GM23338 (cell line): ENCODE measurements at regions not wholly inside any gene's neighbourhood (a gene's known extent, or its start where the extent isn't known, plus 50 kb on each side); places are given as distances from the start of the nearest gene placed in this dataset.

Experiments used
- ATAC-seq: fragments of 200-7000 bp; cut with Tn5 transposase; 3 replicates; pipeline ENCODE4 v1.9.1; 2020
- DNase-seq: peaks from one replicate; pipeline ENCODE4 v3.0.0-alpha.2; 2015; ENCODE audit warnings: low spot score
- H2AFZ ChIP-seq: fragments of 200-600 bp; sonication (generic); 2 replicates; pipeline ENCODE4 v1.8.0; 2016; ENCODE audit warnings: antibody characterized with exemption, mild to moderate bottlenecking, moderate library complexity
- H3F3A ChIP-seq: fragments of 200-600 bp; sonication (generic); replicated peaks from 2 replicates; pipeline ENCODE4 v1.8.0; 2017; ENCODE audit warnings: antibody characterized with exemption, mixed run types, low read depth
- H3K27ac ChIP-seq: fragments of 200-600 bp; sonication (generic); 2 replicates; pipeline ENCODE4 v1.6.1; 2016; ENCODE audit warnings: low read depth
- H3K27me3 ChIP-seq: fragments of 200-600 bp; sonication (generic); 2 replicates; pipeline ENCODE4 v1.8.0; 2016; ENCODE audit warnings: mild to moderate bottlenecking, mixed run types, moderate library complexity; ENCODE audit not compliant: insufficient read depth
- H3K36me3 ChIP-seq: fragments of 200-600 bp; sonication (generic); 2 replicates; pipeline ENCODE4 v1.8.0; 2016; ENCODE audit warnings: mild to moderate bottlenecking; ENCODE audit not compliant: insufficient read depth
- H3K4me1 ChIP-seq: fragments of 200-600 bp; sonication (generic); 2 replicates; pipeline ENCODE4 v1.8.0; 2016; ENCODE audit warnings: mild to moderate bottlenecking, moderate library complexity; ENCODE audit not compliant: insufficient read depth
- H3K4me2 ChIP-seq: fragments of 200-600 bp; sonication (generic); 2 replicates; pipeline ENCODE4 v1.7.1; 2017; ENCODE audit warnings: mixed run types
- H3K4me3 ChIP-seq: fragments of 200-600 bp; sonication (generic); 2 replicates; pipeline ENCODE4 v1.6.1; 2016; ENCODE audit warnings: mixed run types
- H3K79me2 ChIP-seq: fragments of 200-600 bp; sonication (generic); replicated peaks from 2 replicates; pipeline ENCODE4 v1.8.0; 2017; ENCODE audit warnings: mild to moderate bottlenecking; ENCODE audit not compliant: insufficient read depth
- H3K9me2 ChIP-seq: fragments of 200-600 bp; sonication (generic); 2 replicates; pipeline ENCODE4 v1.8.0; 2017; ENCODE audit not compliant: insufficient read depth
- H4K20me1 ChIP-seq: fragments of 200-600 bp; sonication (generic); replicated peaks from 2 replicates; pipeline ENCODE4 v1.8.0; 2017; ENCODE audit warnings: mild to moderate bottlenecking; ENCODE audit not compliant: insufficient read depth
- H3K27ac Mint-ChIP-seq: 2 replicates; pipeline ENCODE4 v1.8.0; 2020; ENCODE audit warnings: inconsistent platforms, mild to moderate bottlenecking, moderate library complexity, mixed read lengths
- H3K27me3 Mint-ChIP-seq: 3 replicates; pipeline ENCODE4 v1.8.0; 2022; ENCODE audit warnings: low read depth, mild to moderate bottlenecking, moderate library complexity, mixed read lengths, inconsistent platforms; ENCODE audit not compliant: insufficient read depth, poor library complexity
- H3K36me3 Mint-ChIP-seq: 3 replicates; pipeline ENCODE4 v1.8.0; 2021; ENCODE audit warnings: low read depth, mild to moderate bottlenecking, inconsistent platforms, moderate library complexity, mixed read lengths
- H3K4me1 Mint-ChIP-seq: 3 replicates; pipeline ENCODE4 v1.8.0; 2020; ENCODE audit warnings: mild to moderate bottlenecking, inconsistent platforms, mixed read lengths
- H3K4me3 Mint-ChIP-seq: 3 replicates; pipeline ENCODE4 v1.8.0; 2021; ENCODE audit warnings: moderate library complexity, mild to moderate bottlenecking, inconsistent platforms, mixed read lengths
- H3K9me3 Mint-ChIP-seq: 3 replicates; pipeline ENCODE4 v1.8.0; 2020; ENCODE audit warnings: moderate library complexity, mild to moderate bottlenecking, inconsistent platforms, mixed read lengths
- CTCF ChIP-seq, 2 experiments: fragments of 200-600 bp in 1 of 2; sonication (generic) in 1 of 2; conservative IDR thresholded peaks; 2 replicates each; pipeline versions ENCODE4 v1.5.1 to v1.6.1; 2016 to 2017; ENCODE audit warnings: antibody characterized with exemption in 2 of 2, low read depth in 2 of 2, mild to moderate bottlenecking in 2 of 2, moderate library complexity in 1 of 2
- ETS1 ChIP-seq: IDR thresholded peaks from 2 replicates; pipeline ENCODE4 v1.6.1; 2016; ENCODE audit warnings: antibody characterized with exemption
- EZH2phosphoT487 ChIP-seq: fragments of 200-600 bp; sonication (generic); IDR thresholded peaks from one replicate; pipeline ENCODE4 v1.8.1; 2018; ENCODE audit warnings: antibody characterized with exemption; ENCODE audit not compliant: unreplicated experiment
- JUNB ChIP-seq: IDR thresholded peaks from one replicate; pipeline ENCODE4 v1.6.1; 2016; ENCODE audit warnings: antibody characterized with exemption; ENCODE audit not compliant: unreplicated experiment
- POLR2AphosphoS5 ChIP-seq: IDR thresholded peaks from 2 replicates; pipeline ENCODE4 v1.6.1; 2016; ENCODE audit warnings: antibody characterized with exemption, low read depth
- ZNF114 ChIP-seq: fragments of 250-450 bp; sonication (Bioruptor Pico); IDR thresholded peaks from 2 replicates; pipeline ENCODE4 v1.5.0; 2020; ENCODE audit warnings: mild to moderate bottlenecking, moderate library complexity
- ZNF331 ChIP-seq: fragments of 250-450 bp; sonication (Bioruptor Pico); IDR thresholded peaks from 2 replicates; pipeline ENCODE4 v1.5.0; 2020; ENCODE audit warnings: low read depth, mild to moderate bottlenecking, moderate library complexity

- no peak for TF ChIP-seq ETS1
Measured at GRCh38 chr2:7450833-7451190, 533.6 kb downstream of the RNF144A start (continued).

- H3K36me3 Mint-ChIP-seq: no peaks in the 10 kb centered on the region
- H3K4me3 Mint-ChIP-seq: no peak overlapping the region
- peaks cover 3% of the 10 kb centered on the region; the same call in 1 of the 2 replicates for H3K9me2 ChIP-seq
- H3K4me2 ChIP-seq: no peak overlapping the region
- no peaks in the 10 kb centered on the region for H3K79me2 ChIP-seq
- TF ChIP-seq JUNB (no peak), CTCF (conservative IDR thresholded peaks at IDR 0.05; ENCODE audit: low read depth in 2 of 2) (no peak)
- no peaks in the 10 kb centered on the region for H3F3A ChIP-seq
- no peaks in the 10 kb centered on the region; the same call in 1 of the 3 replicates for H3K9me3 Mint-ChIP-seq
- DNase-seq: no peak
- H3K4me1 Mint-ChIP-seq: peaks cover 43% of the 10 kb centered on the region
- no peaks in the 10 kb centered on the region for H3K36me3 ChIP-seq
- H3K4me1 ChIP-seq: peaks cover 13% of the 10 kb centered on the region
- H3K27ac Mint-ChIP-seq: no peak overlapping the region; the same call in 1 of the 2 replicates
- H3K4me3 ChIP-seq: no peak overlapping the region
- H2AFZ ChIP-seq: peak overlapping the region; percentile 40; the same call in 1 of the 2 replicates
- peaks cover 8% of the 10 kb centered on the region for H3K27me3 Mint-ChIP-seq
- H3K27me3 ChIP-seq: no peaks in the 10 kb centered on the region
- no peak for ATAC-seq
- H3K27ac ChIP-seq: no peak overlapping the region
- no peaks in the 10 kb centered on the region for H4K20me1 ChIP-seq
Measured at GRCh38 chr2:7452110-7452876, 535.1 kb downstream of the RNF144A start.

GRCh38 chr2:7454592-7454991 is 537.4 kb downstream of the RNF144A start:
- no peak for TF ChIP-seq JUNB
- TF ChIP-seq ZNF331 (CRISPR knock-in tag): no peak
- TF ChIP-seq CTCF (conservative IDR thresholded peaks at IDR 0.05; ENCODE audit: low read depth in 2 of 2): no peak
- TF ChIP-seq POLR2AphosphoS5: no peak
- no peak for TF ChIP-seq ZNF114
- TF ChIP-seq EZH2phosphoT487: no peak
- no peaks in the 10 kb centered on the region for H3K27me3 ChIP-seq
- ATAC-seq: no peak

More at GRCh38 chr2:7454592-7454991, 537.4 kb downstream of the RNF144A start:
- DNase-seq: no peak
- H3K4me1 ChIP-seq: no peaks in the 10 kb centered on the region; the same call in 1 of the 2 replicates
- H3K27ac Mint-ChIP-seq: no peak overlapping the region
- peaks cover 28% of the 10 kb centered on the region for H3K4me1 Mint-ChIP-seq
- no peak overlapping the region for H3K4me2 ChIP-seq
- no peaks in the 10 kb centered on the region for H3F3A ChIP-seq
- no peaks in the 10 kb centered on the region for H4K20me1 ChIP-seq
- no peaks in the 10 kb centered on the region for H3K79me2 ChIP-seq
- no peak overlapping the region for H3K27ac ChIP-seq
- no peak overlapping the region for H2AFZ ChIP-seq
- peaks cover 3% of the 10 kb centered on the region for H3K27me3 Mint-ChIP-seq
- H3K9me3 Mint-ChIP-seq: no peaks in the 10 kb centered on the region; the same call in 2 of the 3 replicates
- H3K9me2 ChIP-seq: no peaks in the 10 kb centered on the region
- no peak overlapping the region for H3K4me3 ChIP-seq
- no peak overlapping the region for H3K4me3 Mint-ChIP-seq
- H3K36me3 ChIP-seq: no peaks in the 10 kb centered on the region
- H3K36me3 Mint-ChIP-seq: no peaks in the 10 kb centered on the region
